NCI-H1105 treated with DMSO at 0.1 percent for 48 hours (cell line): ENCODE measurements at regions not wholly inside any gene's neighbourhood (a gene's known extent, or its start where the extent isn't known, plus 50 kb on each side); places are given as distances from the start of the nearest gene placed in this dataset.
"Not testable (repeated sequence)": the region's sequence is repeated elsewhere in the genome, so short reads cannot be mapped to it uniquely, and the experiment has no call there.

Experiments used
- DNase-seq: peaks from one replicate; lab custom pipeline; 2025; lab: John Stamatoyannopoulos, UW

- no peak for DNase-seq
These were observed 230.1 kb upstream of the SPOPL start for GRCh38 chr2:138271467-138271866.

- no peak for DNase-seq
These were observed 228.9 kb upstream of the SPOPL start for GRCh38 chr2:138272524-138273195.

- not testable (repeated sequence) for DNase-seq
These were observed 228.3 kb upstream of the SPOPL start for GRCh38 chr2:138273280-138273679.

- no peak for DNase-seq
These were observed 226.9 kb upstream of the SPOPL start for GRCh38 chr2:138274421-138275291.

GRCh38 chr2:138275292-138275690 is 226.3 kb upstream of the SPOPL start:
- DNase-seq, result no peak

GRCh38 chr2:138275881-138276280 is 225.7 kb upstream of the SPOPL start:
- peak; percentile 6 for DNase-seq

- no peak for DNase-seq
These were observed 225.2 kb upstream of the SPOPL start for GRCh38 chr2:138276339-138276738.

- no peak for DNase-seq
These were observed 224.5 kb upstream of the SPOPL start for GRCh38 chr2:138277062-138277461.

GRCh38 chr2:138279871-138280270 is 221.7 kb upstream of the SPOPL start:
- no peak for DNase-seq

- DNase-seq, result peak; percentile 79
These were observed 220.4 kb upstream of the SPOPL start for GRCh38 chr2:138280999-138281695.

GRCh38 chr2:138282014-138282672 is 219.4 kb upstream of the SPOPL start:
- no peak for DNase-seq

- no peak for DNase-seq
These were observed 209.8 kb upstream of the SPOPL start for GRCh38 chr2:138291805-138292204.

- DNase-seq, result no peak
These were observed 208.5 kb upstream of the SPOPL start for GRCh38 chr2:138293045-138293444.

- no peak for DNase-seq
These were observed 208.0 kb upstream of the SPOPL start for GRCh38 chr2:138293549-138293948.

- no peak for DNase-seq
These were observed 207.1 kb upstream of the SPOPL start for GRCh38 chr2:138294451-138294850.

- no peak for DNase-seq
These were observed 205.2 kb upstream of the SPOPL start for GRCh38 chr2:138296365-138296764.

GRCh38 chr2:138298120-138298814 is 203.3 kb upstream of the SPOPL start:
- no peak for DNase-seq

GRCh38 chr2:138298900-138299299 is 202.7 kb upstream of the SPOPL start:
- no peak for DNase-seq

- DNase-seq, result no peak
These were observed 194.9 kb upstream of the SPOPL start for GRCh38 chr2:138306626-138307025.

- no peak for DNase-seq
These were observed 194.5 kb upstream of the SPOPL start for GRCh38 chr2:138307099-138307498.

GRCh38 chr2:138309760-138310159 is 191.8 kb upstream of the SPOPL start:
- no peak for DNase-seq

GRCh38 chr2:138312061-138312460 is 189.5 kb upstream of the SPOPL start:
- no peak for DNase-seq
